GM06990 (cell line): ENCODE measurements at regions not wholly inside any gene's neighbourhood (a gene's known extent, or its start where the extent isn't known, plus 50 kb on each side); places are given as distances from the start of the nearest gene placed in this dataset.

Experiments used
- DNase-seq: peaks from one replicate; pipeline ENCODE4 v3.0.0-alpha.2; 2011; ENCODE audit not compliant: insufficient read length; ENCODE audit errors: extremely low read depth
- H3K27me3 ChIP-seq: replicated peaks from 2 replicates; pipeline ENCODE4 v1.6.0; 2011; ENCODE audit warnings: low read length; ENCODE audit not compliant: control insufficient read depth, insufficient read depth
- H3K36me3 ChIP-seq: 2 replicates; pipeline ENCODE4 v1.5.1; 2011; ENCODE audit warnings: low read length; ENCODE audit not compliant: control insufficient read depth, insufficient read depth
- H3K4me3 ChIP-seq: replicated peaks from 2 replicates; pipeline ENCODE4 v1.5.1; 2011; ENCODE audit warnings: low read depth, mild to moderate bottlenecking, control low read depth, low read length
- TF ChIP-seq, protein P1 (sequence below): IDR thresholded peaks from 2 replicates; pipeline ENCODE4 v1.5.1; 2011; ENCODE audit warnings: low read length, control low read depth, mild to moderate bottlenecking, inconsistent platforms; ENCODE audit not compliant: insufficient read depth, poor library complexity, severe bottlenecking

DNA sequence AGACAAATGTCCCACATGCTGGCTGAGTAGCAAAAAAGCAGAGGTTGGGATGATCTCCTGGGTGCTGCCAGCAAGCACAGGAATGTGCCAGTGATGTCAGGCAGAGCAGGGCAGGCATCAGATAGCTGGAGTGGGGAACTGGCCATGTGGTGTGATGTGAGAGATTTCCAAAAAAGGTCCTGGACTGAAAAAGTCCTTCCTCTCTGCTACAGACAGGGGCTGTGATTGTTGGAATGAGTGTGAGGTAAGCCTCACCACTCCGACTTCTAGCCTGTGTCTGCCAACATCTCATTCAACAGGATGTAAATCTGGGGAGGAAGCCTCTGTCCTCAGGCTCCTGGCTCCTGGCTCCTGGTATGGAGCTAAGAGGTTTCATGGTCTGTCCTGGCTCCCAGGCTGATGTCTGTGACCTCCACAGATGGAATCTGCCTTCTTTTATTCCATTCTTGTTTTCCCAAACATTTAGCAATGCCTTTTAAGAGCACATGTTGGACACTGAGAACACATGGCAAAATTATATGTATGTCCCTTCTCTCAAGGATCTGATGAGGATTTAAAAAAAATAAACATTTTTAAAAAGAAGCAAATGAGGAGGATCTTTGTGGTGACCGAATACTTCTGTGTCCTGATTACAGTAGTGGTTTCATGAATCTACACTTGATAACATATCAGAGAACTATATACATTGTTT is 50.1 kb upstream of the STK38L start:
- Histone ChIP-seq H3K36me3 (no peaks in the 10 kb centered on the region), H3K4me3 (no peak overlapping the region), H3K27me3 (no peaks in the 10 kb centered on the region)
- TF ChIP-seq, protein P1, sequence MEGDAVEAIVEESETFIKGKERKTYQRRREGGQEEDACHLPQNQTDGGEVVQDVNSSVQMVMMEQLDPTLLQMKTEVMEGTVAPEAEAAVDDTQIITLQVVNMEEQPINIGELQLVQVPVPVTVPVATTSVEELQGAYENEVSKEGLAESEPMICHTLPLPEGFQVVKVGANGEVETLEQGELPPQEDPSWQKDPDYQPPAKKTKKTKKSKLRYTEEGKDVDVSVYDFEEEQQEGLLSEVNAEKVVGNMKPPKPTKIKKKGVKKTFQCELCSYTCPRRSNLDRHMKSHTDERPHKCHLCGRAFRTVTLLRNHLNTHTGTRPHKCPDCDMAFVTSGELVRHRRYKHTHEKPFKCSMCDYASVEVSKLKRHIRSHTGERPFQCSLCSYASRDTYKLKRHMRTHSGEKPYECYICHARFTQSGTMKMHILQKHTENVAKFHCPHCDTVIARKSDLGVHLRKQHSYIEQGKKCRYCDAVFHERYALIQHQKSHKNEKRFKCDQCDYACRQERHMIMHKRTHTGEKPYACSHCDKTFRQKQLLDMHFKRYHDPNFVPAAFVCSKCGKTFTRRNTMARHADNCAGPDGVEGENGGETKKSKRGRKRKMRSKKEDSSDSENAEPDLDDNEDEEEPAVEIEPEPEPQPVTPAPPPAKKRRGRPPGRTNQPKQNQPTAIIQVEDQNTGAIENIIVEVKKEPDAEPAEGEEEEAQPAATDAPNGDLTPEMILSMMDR, result no peak
- no peak for DNase-seq
